Ovary (tissue), 3 donors: ENCODE measurements at regions not wholly inside any gene's neighbourhood (a gene's known extent, or its start where the extent isn't known, plus 50 kb on each side); places are given as distances from the start of the nearest gene placed in this dataset.

Source experiments
- EP300 ChIP-seq: sonication (generic); formaldehyde crosslinking; IDR thresholded peaks from one replicate; pipeline ENCODE4 v1.6.1; 2017; ENCODE audit warnings: antibody characterized with exemption
- POLR2A ChIP-seq: fragments of 450-650 bp; IDR thresholded peaks from one replicate; pipeline ENCODE4 v1.6.1; 2017; ENCODE audit warnings: antibody characterized with exemption, mild to moderate bottlenecking, moderate library complexity
- TF ChIP-seq, protein P1 (sequence below), 3 donors: fragments of 450-650 bp in 2 of 3; fragments of 200-600 bp in 1 of 3; IDR thresholded peaks; one replicate each; pipeline versions ENCODE4 v1.5.1 to v1.8.0; 2016 to 2022; ENCODE audit warnings: antibody characterized with exemption in 3 of 3, mild to moderate bottlenecking in 1 of 3
- donor health status: DM: no; HTN: no; CAD: no.

DNA sequence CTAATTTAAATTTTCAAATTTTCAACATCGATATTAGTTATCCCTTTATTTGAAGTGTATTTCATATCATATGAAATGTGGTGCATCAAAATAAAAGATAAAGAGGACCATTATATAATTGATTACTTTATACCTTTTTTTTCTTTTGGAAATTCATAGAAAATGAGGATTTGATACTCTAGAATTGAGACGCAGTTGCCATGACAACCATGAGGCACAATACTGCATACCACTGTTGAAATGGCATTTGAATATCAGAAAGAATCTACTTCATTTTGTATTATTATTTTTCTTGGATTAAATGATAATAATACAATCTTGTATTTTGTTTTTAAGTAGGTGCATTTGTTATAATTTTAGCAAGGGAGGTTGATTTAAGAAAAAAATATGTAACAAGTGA lies 323.1 kb downstream of the PCDH18 start:
- TF ChIP-seq, protein P1, sequence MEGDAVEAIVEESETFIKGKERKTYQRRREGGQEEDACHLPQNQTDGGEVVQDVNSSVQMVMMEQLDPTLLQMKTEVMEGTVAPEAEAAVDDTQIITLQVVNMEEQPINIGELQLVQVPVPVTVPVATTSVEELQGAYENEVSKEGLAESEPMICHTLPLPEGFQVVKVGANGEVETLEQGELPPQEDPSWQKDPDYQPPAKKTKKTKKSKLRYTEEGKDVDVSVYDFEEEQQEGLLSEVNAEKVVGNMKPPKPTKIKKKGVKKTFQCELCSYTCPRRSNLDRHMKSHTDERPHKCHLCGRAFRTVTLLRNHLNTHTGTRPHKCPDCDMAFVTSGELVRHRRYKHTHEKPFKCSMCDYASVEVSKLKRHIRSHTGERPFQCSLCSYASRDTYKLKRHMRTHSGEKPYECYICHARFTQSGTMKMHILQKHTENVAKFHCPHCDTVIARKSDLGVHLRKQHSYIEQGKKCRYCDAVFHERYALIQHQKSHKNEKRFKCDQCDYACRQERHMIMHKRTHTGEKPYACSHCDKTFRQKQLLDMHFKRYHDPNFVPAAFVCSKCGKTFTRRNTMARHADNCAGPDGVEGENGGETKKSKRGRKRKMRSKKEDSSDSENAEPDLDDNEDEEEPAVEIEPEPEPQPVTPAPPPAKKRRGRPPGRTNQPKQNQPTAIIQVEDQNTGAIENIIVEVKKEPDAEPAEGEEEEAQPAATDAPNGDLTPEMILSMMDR (IDR thresholded peaks at IDR 0.05), result no peak
- no peak for TF ChIP-seq POLR2A
- TF ChIP-seq EP300, result no peak
